H1 (cell line): ENCODE measurements at regions not wholly inside any gene's neighbourhood (a gene's known extent, or its start where the extent isn't known, plus 50 kb on each side); places are given as distances from the start of the nearest gene placed in this dataset.

Experiments used
- CTCF ChIA-PET: fragments of 300-600 bp; sonication (Branson Sonifier 250); formaldehyde crosslinking; loops from one replicate; lab custom pipeline; 2021; ENCODE audit not compliant: partially characterized antibody; lab: Charles Lee
- POLR2A ChIA-PET: fragments of 300-600 bp; sonication (Branson Sonifier 250); formaldehyde crosslinking; loops from one replicate; lab custom pipeline; 2021; ENCODE audit warnings: inconsistent platforms; ENCODE audit not compliant: partially characterized antibody; lab: Charles Lee
- DNase-seq, 2 experiments: peaks; one replicate each; pipeline versions ENCODE4 v3.0.0 to v3.0.0-alpha.2; 2010 to 2022; ENCODE audit warnings: low spot score in 2 of 2, low read depth in 1 of 2, mixed read lengths in 1 of 2
- FAIRE-seq: peaks from 2 replicates; lab custom pipeline; 2011; peaks lifted over from hg19 to GRCh38; lab: Jason Lieb, UNC
- H2AFZ ChIP-seq: 2 replicates; pipeline ENCODE4 v1.8.1; 2012; ENCODE audit warnings: low read length, inconsistent platforms
- H2AK5ac ChIP-seq: 2 replicates; pipeline ENCODE4 v1.6.1; 2013; ENCODE audit warnings: low read depth, low read length
- H2BK120ac ChIP-seq: replicated peaks from 2 replicates; pipeline ENCODE3; 2013; ENCODE audit warnings: low read depth, low read length, inconsistent platforms
- H2BK12ac ChIP-seq: 2 replicates; pipeline ENCODE4 v1.6.1; 2013; ENCODE audit warnings: low read depth, low read length
- H2BK15ac ChIP-seq: 2 replicates; pipeline ENCODE4 v1.6.1; 2013; ENCODE audit warnings: low read length
- H2BK20ac ChIP-seq: 2 replicates; pipeline ENCODE4 v1.6.1; 2013; ENCODE audit warnings: low read length
- H2BK5ac ChIP-seq: 2 replicates; pipeline ENCODE4 v1.6.1; 2013; ENCODE audit warnings: low read depth, low read length
- H3K14ac ChIP-seq: 2 replicates; pipeline ENCODE4 v1.6.1; 2013; ENCODE audit warnings: inconsistent platforms; ENCODE audit not compliant: insufficient read length
- H3K18ac ChIP-seq: 2 replicates; pipeline ENCODE4 v1.6.1; 2013; ENCODE audit warnings: low read length; ENCODE audit errors: extremely low read depth
- H3K23ac ChIP-seq: 2 replicates; pipeline ENCODE4 v1.6.1; 2013; ENCODE audit warnings: inconsistent platforms; ENCODE audit not compliant: insufficient read length
- H3K23me2 ChIP-seq: 2 replicates; pipeline ENCODE4 v1.6.1; 2013; ENCODE audit warnings: low read depth, low read length
- H3K27ac ChIP-seq: 2 replicates; pipeline ENCODE4 v1.6.1; 2011; ENCODE audit warnings: low read depth, low read length, inconsistent platforms
- H3K27me3 ChIP-seq, 4 experiments: replicated peaks in 1 of 4; 1 replicate in 1 of 4; 2 replicates in 3 of 4; pipeline versions ENCODE4 v1.6.1 to v1.8.1; 2011 to 2013; ENCODE audit warnings: low read length in 3 of 4, mild to moderate bottlenecking in 3 of 4, inconsistent platforms in 2 of 4, mixed read lengths in 2 of 4, moderate library complexity in 1 of 4; ENCODE audit not compliant: control insufficient read depth in 3 of 4, insufficient read depth in 3 of 4; ENCODE audit errors: extremely low read depth in 1 of 4
- H3K36me3 ChIP-seq, 4 experiments: 2 replicates each; pipeline versions ENCODE4 v1.6.1 to v1.8.1; 2011 to 2013; ENCODE audit warnings: mild to moderate bottlenecking in 4 of 4, low read length in 3 of 4, moderate library complexity in 2 of 4, control low read depth in 1 of 4, inconsistent platforms in 1 of 4; ENCODE audit not compliant: insufficient read depth in 4 of 4, control insufficient read depth in 2 of 4
- H3K4ac ChIP-seq: replicated peaks from 2 replicates; pipeline ENCODE3; 2013; ENCODE audit warnings: low read length, low read depth, mixed read lengths, inconsistent platforms; ENCODE audit not compliant: insufficient read length
- H3K4me1 ChIP-seq, 4 experiments: replicated peaks in 1 of 4; 1 replicate in 1 of 4; 2 replicates in 3 of 4; pipeline versions ENCODE4 v1.6.1 to v1.8.1; 2011 to 2013; ENCODE audit warnings: low read length in 3 of 4, inconsistent platforms in 2 of 4, mixed read lengths in 1 of 4; ENCODE audit not compliant: insufficient read depth in 4 of 4, control insufficient read depth in 3 of 4
- H3K4me2 ChIP-seq, 2 experiments: 2 replicates each; pipeline versions ENCODE4 v1.6.1 to v1.8.1; 2011 to 2013; ENCODE audit warnings: low read depth in 2 of 2, low read length in 2 of 2, control low read depth in 1 of 2, inconsistent platforms in 1 of 2, mild to moderate bottlenecking in 1 of 2; ENCODE audit not compliant: insufficient read depth in 1 of 2
- H3K4me3 ChIP-seq, 4 experiments: fragments of 200-600, 300-600 bp in 1 of 4; sonication (generic), shearing (Covaris generic), sonication (Bioruptor Twin) in 1 of 4; 2 replicates each; pipeline versions ENCODE4 v1.5.1 to v1.8.1; 2011 to 2016; ENCODE audit warnings: low read length in 4 of 4, low read depth in 3 of 4, control low read depth in 2 of 4, inconsistent platforms in 2 of 4, mild to moderate bottlenecking in 2 of 4, mixed read lengths in 1 of 4, moderate library complexity in 1 of 4; ENCODE audit not compliant: insufficient read depth in 2 of 4; ENCODE audit errors: extremely low read depth in 1 of 4
- H3K56ac ChIP-seq: replicated peaks from 2 replicates; pipeline ENCODE3; 2013; ENCODE audit warnings: low read depth, mild to moderate bottlenecking, mixed read lengths, low read length, inconsistent platforms; ENCODE audit not compliant: insufficient read length
- H3K79me1 ChIP-seq: 2 replicates; pipeline ENCODE4 v1.6.1; 2013; ENCODE audit warnings: low read depth, low read length, control low read depth
- H3K79me2 ChIP-seq, 2 experiments: 2 replicates each; pipeline versions ENCODE4 v1.6.1 to v1.8.1; 2012 to 2013; ENCODE audit warnings: low read length in 2 of 2, mild to moderate bottlenecking in 2 of 2, inconsistent platforms in 1 of 2; ENCODE audit not compliant: insufficient read depth in 2 of 2, control insufficient read depth in 1 of 2
- H3K9ac ChIP-seq, 4 experiments: replicated peaks in 1 of 4; 1 replicate in 1 of 4; 2 replicates in 3 of 4; pipeline versions ENCODE4 v1.6.1 to v1.8.1; 2011 to 2013; ENCODE audit warnings: low read depth in 3 of 4, low read length in 3 of 4, control low read depth in 2 of 4, mild to moderate bottlenecking in 2 of 4, moderate library complexity in 2 of 4, inconsistent platforms in 1 of 4; ENCODE audit errors: extremely low read depth in 1 of 4
- H3K9me3 ChIP-seq, 2 experiments: 2 replicates each; pipeline versions ENCODE4 v1.6.1 to v1.8.1; 2012 to 2013; ENCODE audit warnings: mild to moderate bottlenecking in 2 of 2, moderate library complexity in 2 of 2, control low read depth in 1 of 2, inconsistent platforms in 1 of 2, low read depth in 1 of 2, low read length in 1 of 2, mixed read lengths in 1 of 2; ENCODE audit not compliant: insufficient read depth in 2 of 2
- H4K20me1 ChIP-seq, 2 experiments: replicated peaks in 1 of 2; 2 replicates each; pipeline versions ENCODE3 to v1.8.1; 2011 to 2013; ENCODE audit warnings: inconsistent platforms in 2 of 2, low read length in 2 of 2, mild to moderate bottlenecking in 1 of 2; ENCODE audit not compliant: insufficient read depth in 2 of 2, control insufficient read depth in 1 of 2
- H4K5ac ChIP-seq: 2 replicates; pipeline ENCODE4 v1.6.1; 2013; ENCODE audit warnings: low read length, low read depth, mixed read lengths, inconsistent platforms; ENCODE audit not compliant: insufficient read length
- H4K8ac ChIP-seq: 2 replicates; pipeline ENCODE4 v1.8.0; 2013; ENCODE audit warnings: mild to moderate bottlenecking, moderate library complexity, low read length, inconsistent platforms; ENCODE audit not compliant: insufficient read depth; ENCODE audit errors: extremely low read depth
- H4K91ac ChIP-seq: replicated peaks from 2 replicates; pipeline ENCODE3; 2013; ENCODE audit warnings: low read length, mixed read lengths, inconsistent platforms; ENCODE audit not compliant: insufficient read length
- RBBP5 ChIP-seq: IDR thresholded peaks from 2 replicates; pipeline ENCODE4 v1.7.1; 2012; ENCODE audit warnings: low read depth, mild to moderate bottlenecking, inconsistent platforms, low read length, moderate library complexity, borderline replicate concordance
- RXRA ChIP-seq: IDR thresholded peaks from 2 replicates; pipeline ENCODE4 v1.6.1; 2011; ENCODE audit warnings: low read depth, mild to moderate bottlenecking, low read length, moderate library complexity; ENCODE audit not compliant: insufficient read depth
- WGBS, 2 experiments: shearing (Covaris generic) in 1 of 2; methylation state at CpG; one replicate each; pipeline versions ENCODE4 v1.1.6 to v1.1.7; 2013 to 2015; ENCODE audit warnings: low lambda C conversion rate in 2 of 2, mixed read lengths in 2 of 2, inconsistent platforms in 1 of 2, low coverage in 1 of 2, missing lambda C conversion rate in 1 of 2; ENCODE audit not compliant: insufficient replicate concordance in 2 of 2, insufficient coverage in 1 of 2, insufficient read length in 1 of 2; ENCODE audit errors: extremely low coverage in 1 of 2, missing lambda C conversion rate in 1 of 2; 5-methylcytosine and 5-hydroxymethylcytosine counted together

DNA sequence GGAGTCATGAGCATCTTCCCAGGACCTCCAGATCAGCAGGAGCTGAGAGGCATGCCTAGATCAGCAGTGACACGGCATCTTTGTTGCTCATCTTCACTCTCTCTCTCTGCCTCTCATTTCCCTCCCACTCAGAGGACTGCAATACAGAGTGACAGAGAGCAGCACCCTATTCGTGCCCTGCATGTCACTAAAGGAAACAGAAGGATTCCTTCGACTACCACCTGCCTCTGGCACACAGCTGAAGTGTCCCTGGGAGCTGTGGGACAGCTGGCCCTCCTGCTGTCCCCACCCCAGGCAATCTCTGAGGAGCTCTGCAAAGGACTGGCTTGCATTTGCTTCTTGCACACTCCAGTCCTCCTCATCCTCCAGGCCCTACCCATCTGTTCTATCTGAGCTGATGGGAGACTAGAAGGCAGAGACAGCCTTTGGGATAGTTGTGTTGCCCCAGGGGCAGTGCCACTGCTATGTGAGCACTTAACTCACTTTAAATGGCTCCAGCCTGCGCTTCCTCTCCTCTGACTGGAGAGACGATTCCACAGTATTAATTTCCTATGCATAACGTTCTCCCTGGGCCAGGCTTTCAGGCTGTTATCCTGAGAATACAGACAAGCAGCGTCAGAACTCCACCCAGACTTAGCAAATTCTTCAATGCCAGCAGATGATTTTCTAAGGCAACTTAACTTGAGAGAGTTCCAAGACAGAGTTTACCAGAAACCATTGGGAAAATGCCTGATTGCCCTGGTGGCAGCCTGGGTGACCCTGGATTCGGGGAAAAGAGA is 167.6 kb upstream of the MAP1B start:
- H4K91ac ChIP-seq, result peak overlapping the region; percentile 2
- H2AK5ac ChIP-seq, result no peak overlapping the region
- no peak overlapping the region for H3K4me2 ChIP-seq
- no peak overlapping the region for H2BK120ac ChIP-seq
- no peaks in the 10 kb centered on the region for H4K20me1 ChIP-seq
- H3K18ac ChIP-seq, result no peak overlapping the region
- H3K23me2 ChIP-seq, result no peaks in the 10 kb centered on the region
- no peak overlapping the region for H3K23ac ChIP-seq
- H2BK5ac ChIP-seq, result no peak overlapping the region
- no peak for FAIRE-seq
- no peak overlapping the region for H4K8ac ChIP-seq
- no peaks in the 10 kb centered on the region for H3K79me1 ChIP-seq
- no peaks in the 10 kb centered on the region for H3K36me3 ChIP-seq
- no peak overlapping the region for H3K4ac ChIP-seq
- no peak overlapping the region for H3K14ac ChIP-seq
- no peaks in the 10 kb centered on the region for H3K79me2 ChIP-seq
- TF ChIP-seq RBBP5, result no peak
- TF ChIP-seq RXRA, result no peak
- 0 out of 2 replicates have a peak overlapping the region, but pooled peaks have one; percentile 40 for H2BK15ac ChIP-seq
- ChIA-PET POLR2A (no interaction called here), CTCF (no interaction called here)
- no peak overlapping the region for H2BK12ac ChIP-seq
- H3K9me3 ChIP-seq, result no peaks in the 10 kb centered on the region
- no peak overlapping the region for H3K56ac ChIP-seq
- no peak for DNase-seq
- peaks cover 4 to 25% (median 13%) of the 10 kb centered on the region in 4 experiments for H3K4me1 ChIP-seq
- no peaks in the 10 kb centered on the region for H3K27me3 ChIP-seq
- WGBS, 2 experiments, result 80% methylated on average over 8 of the region's 8 CpGs; no CpG with 5 or more reads in 1 of the 2 experiments
- H3K4me3 ChIP-seq, result no peak overlapping the region
- H4K5ac ChIP-seq, result no peak overlapping the region
- H3K27ac ChIP-seq, result no peak overlapping the region
- H3K9ac ChIP-seq, result no peak overlapping the region
- 0 out of 2 replicates have a peak overlapping the region, but pooled peaks have one; percentile 1 for H2BK20ac ChIP-seq
- H2AFZ ChIP-seq, result peak overlapping the region; percentile 69
